H9 (cell line): ENCODE measurements at regions not wholly inside any gene's neighbourhood (a gene's known extent, or its start where the extent isn't known, plus 50 kb on each side); places are given as distances from the start of the nearest gene placed in this dataset.

ENCODE experiments used
- DNase-seq: peaks from one replicate; pipeline ENCODE4 v3.0.0-alpha.2; 2017
- H2AFZ ChIP-seq: one replicate; pipeline ENCODE4 v1.6.1; 2013; ENCODE audit warnings: mild to moderate bottlenecking, low read length, control low read depth, moderate library complexity
- H2AK5ac ChIP-seq: 2 replicates; pipeline ENCODE4 v1.6.1; 2013; ENCODE audit warnings: low read length, control low read depth, mixed read lengths; ENCODE audit not compliant: insufficient read length
- H2BK120ac ChIP-seq: one replicate; pipeline ENCODE4 v1.6.1; 2013; ENCODE audit warnings: low read depth, mild to moderate bottlenecking, low read length, control low read depth, inconsistent platforms; ENCODE audit not compliant: poor library complexity, severe bottlenecking
- H2BK12ac ChIP-seq: 2 replicates; pipeline ENCODE4 v1.6.1; 2013; ENCODE audit warnings: low read length, control low read depth, mixed read lengths, low read depth; ENCODE audit not compliant: insufficient read length
- H2BK15ac ChIP-seq: 2 replicates; pipeline ENCODE4 v1.6.1; 2013; ENCODE audit warnings: low read depth, low read length, control low read depth
- H2BK20ac ChIP-seq: one replicate; pipeline ENCODE4 v1.6.1; 2013; ENCODE audit warnings: low read depth, mild to moderate bottlenecking, low read length, control low read depth, inconsistent platforms; ENCODE audit not compliant: poor library complexity, severe bottlenecking
- H2BK5ac ChIP-seq: 2 replicates; pipeline ENCODE4 v1.6.1; 2013; ENCODE audit warnings: low read length, control low read depth, mixed read lengths; ENCODE audit not compliant: insufficient read length
- H3K14ac ChIP-seq: 2 replicates; pipeline ENCODE4 v1.6.1; 2013; ENCODE audit warnings: low read length, control low read depth; ENCODE audit not compliant: insufficient read depth
- H3K18ac ChIP-seq: 2 replicates; pipeline ENCODE4 v1.6.1; 2013; ENCODE audit warnings: low read depth, mild to moderate bottlenecking, mixed read lengths, low read length, control low read depth; ENCODE audit not compliant: insufficient read length
- H3K23ac ChIP-seq: 2 replicates; pipeline ENCODE4 v1.6.1; 2013; ENCODE audit warnings: low read length, control low read depth, mixed read lengths, low read depth; ENCODE audit not compliant: insufficient read length
- H3K23me2 ChIP-seq: 2 replicates; pipeline ENCODE4 v1.6.1; 2013; ENCODE audit warnings: low read depth, mild to moderate bottlenecking, mixed read lengths, low read length, control low read depth; ENCODE audit not compliant: insufficient read length, poor library complexity, severe bottlenecking
- H3K27ac ChIP-seq: 2 replicates; pipeline ENCODE4 v1.5.1; 2013; ENCODE audit warnings: low read length, control low read depth, mixed read lengths, low read depth; ENCODE audit not compliant: insufficient read length
- H3K27me3 ChIP-seq: 2 replicates; pipeline ENCODE4 v1.6.1; 2013; ENCODE audit warnings: low read length, control low read depth, inconsistent platforms; ENCODE audit not compliant: insufficient read depth
- H3K4ac ChIP-seq: 2 replicates; pipeline ENCODE4 v1.6.1; 2013; ENCODE audit warnings: low read depth, mild to moderate bottlenecking, control low read depth, inconsistent platforms, low read length, moderate library complexity
- H3K4me1 ChIP-seq: 2 replicates; pipeline ENCODE4 v1.6.1; 2013; ENCODE audit warnings: low read length, control low read depth, inconsistent platforms; ENCODE audit not compliant: insufficient read depth
- H3K4me2 ChIP-seq: 2 replicates; pipeline ENCODE4 v1.6.1; 2013; ENCODE audit warnings: low read length, control low read depth, mixed read lengths; ENCODE audit not compliant: insufficient read length, insufficient read depth
- H3K56ac ChIP-seq: 2 replicates; pipeline ENCODE4 v1.6.1; 2013; ENCODE audit warnings: low read depth, mild to moderate bottlenecking, mixed read lengths, low read length, control low read depth; ENCODE audit not compliant: insufficient read length
- H3K79me1 ChIP-seq: 2 replicates; pipeline ENCODE4 v1.6.1; 2013; ENCODE audit warnings: low read depth, mild to moderate bottlenecking, moderate library complexity, low read length, control low read depth, inconsistent platforms; ENCODE audit not compliant: insufficient read depth, poor library complexity, severe bottlenecking
- H3K79me2 ChIP-seq: 2 replicates; pipeline ENCODE4 v1.6.1; 2013; ENCODE audit warnings: low read length, control low read depth, inconsistent platforms; ENCODE audit not compliant: insufficient read depth
- H3K9ac ChIP-seq: 2 replicates; pipeline ENCODE4 v1.6.1; 2013; ENCODE audit warnings: low read length, control low read depth, mixed read lengths; ENCODE audit not compliant: insufficient read length; ENCODE audit errors: extremely low read depth
- H3K9me3 ChIP-seq: one replicate; pipeline ENCODE4 v1.6.1; 2013; ENCODE audit warnings: low read depth, low read length, inconsistent platforms; ENCODE audit not compliant: control insufficient read depth
- H3T11ph ChIP-seq: one replicate; pipeline ENCODE4 v1.6.1; 2013; ENCODE audit warnings: mild to moderate bottlenecking, low read length, control low read depth, inconsistent platforms
- H4K20me1 ChIP-seq: one replicate; pipeline ENCODE4 v1.6.1; 2013; ENCODE audit not compliant: control insufficient read depth, insufficient read length, insufficient read depth
- H4K5ac ChIP-seq: 2 replicates; pipeline ENCODE4 v1.6.1; 2013; ENCODE audit warnings: low read depth, mild to moderate bottlenecking, mixed read lengths, low read length, control low read depth; ENCODE audit not compliant: insufficient read length
- H4K8ac ChIP-seq: replicated peaks from 2 replicates; pipeline ENCODE4 v1.6.1; 2013; ENCODE audit warnings: low read length, control low read depth, mixed read lengths, low read depth; ENCODE audit not compliant: insufficient read length
- H4K91ac ChIP-seq: 2 replicates; pipeline ENCODE4 v1.6.1; 2013; ENCODE audit warnings: low read depth, mild to moderate bottlenecking, moderate library complexity, mixed read lengths, low read length, control low read depth; ENCODE audit not compliant: insufficient read length
- H3K27ac Mint-ChIP-seq, 3 experiments: 2 replicates in 2 of 3; 3 replicates in 1 of 3; pipeline ENCODE4 v1.8.0; 2020 to 2021; ENCODE audit warnings: mixed read lengths in 3 of 3, mild to moderate bottlenecking in 1 of 3, moderate library complexity in 1 of 3
- H3K27me3 Mint-ChIP-seq: 2 replicates; pipeline ENCODE4 v1.8.0; 2021; ENCODE audit warnings: low read depth, mild to moderate bottlenecking, moderate library complexity, mixed read lengths
- H3K36me3 Mint-ChIP-seq, 3 experiments: 2 replicates in 2 of 3; 3 replicates in 1 of 3; pipeline ENCODE4 v1.8.0; 2020 to 2021; ENCODE audit warnings: low read depth in 3 of 3, mixed read lengths in 3 of 3; ENCODE audit not compliant: insufficient read depth in 1 of 3
- H3K4me1 Mint-ChIP-seq, 2 experiments: 2 replicates each; pipeline ENCODE4 v1.8.0; 2020; ENCODE audit warnings: mixed read lengths in 2 of 2
- H3K4me3 Mint-ChIP-seq, 2 experiments: 2 replicates in 1 of 2; 3 replicates in 1 of 2; pipeline ENCODE4 v1.8.0; 2020 to 2021; ENCODE audit warnings: mild to moderate bottlenecking in 2 of 2, mixed read lengths in 2 of 2, moderate library complexity in 1 of 2
- H3K9me3 Mint-ChIP-seq, 2 experiments: 2 replicates in 1 of 2; 3 replicates in 1 of 2; pipeline ENCODE4 v1.8.0; 2020; ENCODE audit warnings: mild to moderate bottlenecking in 2 of 2, mixed read lengths in 2 of 2, moderate library complexity in 1 of 2
- WGBS: extraction: QIAGEN DNeasy Blood & Tissue Kit; methylation state at CpG from one replicate; pipeline ENCODE4 v1.1.7; 2013; ENCODE audit warnings: missing lambda C conversion rate, low lambda C conversion rate, mixed read lengths; ENCODE audit not compliant: insufficient read length; ENCODE audit errors: extremely low coverage; 5-methylcytosine and 5-hydroxymethylcytosine counted together
- TF ChIP-seq, protein P1 (sequence below): fragments of 200-600 bp; sonication (generic); conservative IDR thresholded peaks from 3 replicates; pipeline ENCODE4 v1.8.0; 2021; ENCODE audit warnings: antibody characterized with exemption, mild to moderate bottlenecking

DNA sequence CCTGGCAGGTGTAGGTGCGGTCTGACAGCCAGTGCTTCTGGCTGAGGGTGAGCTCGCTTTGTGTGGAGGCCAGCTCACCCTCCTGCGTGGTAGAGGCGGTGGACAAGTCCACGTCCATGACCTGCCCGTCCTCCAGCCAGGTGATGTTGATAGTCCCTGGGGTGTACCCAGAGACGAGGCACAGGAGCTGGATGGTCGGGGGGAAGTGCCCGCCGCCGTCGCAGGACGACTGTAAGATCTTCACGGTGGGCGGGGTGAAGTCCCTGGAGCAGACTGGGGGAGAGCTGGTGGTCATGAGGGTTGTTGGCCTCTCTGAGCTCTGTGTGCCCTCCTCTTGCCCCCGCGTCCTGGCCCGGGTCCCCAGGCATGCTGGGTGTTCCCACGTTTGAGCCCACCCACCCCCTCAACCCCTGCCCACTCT is 74.6 kb downstream of the TMEM121 start:
- Histone ChIP-seq H2BK12ac (no peak overlapping the region), H3K79me1 (no peaks in the 10 kb centered on the region), H2BK120ac (no peak overlapping the region), H2BK20ac (no peak overlapping the region), H2AFZ (no peak overlapping the region), H3K79me2 (no peaks in the 10 kb centered on the region), H2BK15ac (no peak overlapping the region), H3K56ac (no peak overlapping the region), H3K9me3 (peaks cover 43% of the 10 kb centered on the region), H4K5ac (no peak overlapping the region), H3K4me2 (no peak overlapping the region), H4K91ac (no peak overlapping the region), H3K27ac (no peak overlapping the region), H4K8ac (no peak overlapping the region), H3K4ac (no peak overlapping the region), H3K27me3 (no peaks in the 10 kb centered on the region), H3K4me1 (no peaks in the 10 kb centered on the region), H3K23me2 (no peaks in the 10 kb centered on the region), H3T11ph (no peak overlapping the region), H2AK5ac (no peak overlapping the region), H3K14ac (no peak overlapping the region), H3K23ac (no peak overlapping the region), H3K9ac (no peak overlapping the region), H4K20me1 (no peaks in the 10 kb centered on the region), H2BK5ac (no peak overlapping the region), H3K18ac (no peak overlapping the region)
- peaks cover 54 to 68% of the 10 kb centered on the region in 2 experiments for H3K9me3 Mint-ChIP-seq
- H3K27ac Mint-ChIP-seq, result no peak overlapping the region
- peaks cover 7 to 14% (median 9%) of the 10 kb centered on the region in 3 experiments; a peak in 5 of 7 replicates for H3K36me3 Mint-ChIP-seq
- no peaks in the 10 kb centered on the region for H3K4me1 Mint-ChIP-seq
- no peak overlapping the region for H3K4me3 Mint-ChIP-seq
- no peak for DNase-seq
- WGBS, result no CpG with 5 or more reads among the region's 19 CpGs
- TF ChIP-seq, protein P1, sequence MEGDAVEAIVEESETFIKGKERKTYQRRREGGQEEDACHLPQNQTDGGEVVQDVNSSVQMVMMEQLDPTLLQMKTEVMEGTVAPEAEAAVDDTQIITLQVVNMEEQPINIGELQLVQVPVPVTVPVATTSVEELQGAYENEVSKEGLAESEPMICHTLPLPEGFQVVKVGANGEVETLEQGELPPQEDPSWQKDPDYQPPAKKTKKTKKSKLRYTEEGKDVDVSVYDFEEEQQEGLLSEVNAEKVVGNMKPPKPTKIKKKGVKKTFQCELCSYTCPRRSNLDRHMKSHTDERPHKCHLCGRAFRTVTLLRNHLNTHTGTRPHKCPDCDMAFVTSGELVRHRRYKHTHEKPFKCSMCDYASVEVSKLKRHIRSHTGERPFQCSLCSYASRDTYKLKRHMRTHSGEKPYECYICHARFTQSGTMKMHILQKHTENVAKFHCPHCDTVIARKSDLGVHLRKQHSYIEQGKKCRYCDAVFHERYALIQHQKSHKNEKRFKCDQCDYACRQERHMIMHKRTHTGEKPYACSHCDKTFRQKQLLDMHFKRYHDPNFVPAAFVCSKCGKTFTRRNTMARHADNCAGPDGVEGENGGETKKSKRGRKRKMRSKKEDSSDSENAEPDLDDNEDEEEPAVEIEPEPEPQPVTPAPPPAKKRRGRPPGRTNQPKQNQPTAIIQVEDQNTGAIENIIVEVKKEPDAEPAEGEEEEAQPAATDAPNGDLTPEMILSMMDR, result no peak
- no peaks in the 10 kb centered on the region; the same call in 1 of the 2 replicates for H3K27me3 Mint-ChIP-seq
